Natural killer cell (primary cell): ENCODE measurements at regions not wholly inside any gene's neighbourhood (a gene's known extent, or its start where the extent isn't known, plus 50 kb on each side); places are given as distances from the start of the nearest gene placed in this dataset.

Experiments
- ATAC-seq, 3 donors: fragments of 150-1000 bp in 2 of 3; fragments of 200-7000 bp in 1 of 3; cut with Tn5 transposase; 1 replicate in 1 of 3; 2 replicates in 2 of 3; pipeline ENCODE4 v1.10.0; 2021; ENCODE audit warnings: mild to moderate bottlenecking in 2 of 3, moderate library complexity in 2 of 3
- DNase-seq, 2 donors: peaks; one replicate each; pipeline versions ENCODE4 v3.0.0 to v3.0.0-alpha.2; 2013 to 2021; ENCODE audit warnings: mixed read lengths in 1 of 2
- H3K27ac ChIP-seq: one replicate; pipeline ENCODE4 v1.5.1; 2013; ENCODE audit warnings: mild to moderate bottlenecking, low read length
- H3K27me3 ChIP-seq: one replicate; pipeline ENCODE4 v1.6.1; 2013; ENCODE audit warnings: low read length; ENCODE audit not compliant: control insufficient read depth, insufficient read depth
- H3K36me3 ChIP-seq: one replicate; pipeline ENCODE4 v1.6.1; 2013; ENCODE audit warnings: low read length; ENCODE audit not compliant: control insufficient read depth, insufficient read depth
- H3K4me1 ChIP-seq: one replicate; pipeline ENCODE4 v1.6.1; 2013; ENCODE audit warnings: low read length; ENCODE audit not compliant: control insufficient read depth, insufficient read depth
- H3K4me3 ChIP-seq: one replicate; pipeline ENCODE4 v1.5.1; 2013; ENCODE audit warnings: low read length
- H3K9me3 ChIP-seq: one replicate; pipeline ENCODE4 v1.6.1; 2013; ENCODE audit warnings: low read length; ENCODE audit not compliant: control insufficient read depth, insufficient read depth
- H3K27ac Mint-ChIP-seq, 2 donors: one replicate each; pipeline ENCODE4 v1.8.0; 2022; ENCODE audit warnings: mild to moderate bottlenecking in 2 of 2, mixed read lengths in 2 of 2, moderate library complexity in 1 of 2
- H3K27me3 Mint-ChIP-seq, 2 donors: one replicate each; pipeline ENCODE4 v1.8.0; 2022; ENCODE audit warnings: low read depth in 2 of 2, mixed read lengths in 2 of 2
- H3K36me3 Mint-ChIP-seq: one replicate; pipeline ENCODE4 v1.8.0; 2022; ENCODE audit warnings: mixed read lengths
- H3K4me1 Mint-ChIP-seq, 2 donors: one replicate each; pipeline ENCODE4 v1.8.0; 2022; ENCODE audit warnings: mixed read lengths in 2 of 2
- H3K4me3 Mint-ChIP-seq: one replicate; pipeline ENCODE4 v1.8.0; 2022; ENCODE audit warnings: mild to moderate bottlenecking, moderate library complexity, mixed read lengths
- H3K9me3 Mint-ChIP-seq, 2 donors: one replicate each; pipeline ENCODE4 v1.8.0; 2022; ENCODE audit warnings: mixed read lengths in 2 of 2
- CTCF ChIP-seq: fragments of 200-600 bp; IDR thresholded peaks from one replicate; pipeline ENCODE4 v1.8.0; 2022; ENCODE audit warnings: antibody characterized with exemption
- WGBS: methylation state at CpG from one replicate; pipeline ENCODE4 v1.1.7; 2013; ENCODE audit warnings: missing lambda C conversion rate; ENCODE audit not compliant: insufficient coverage; 5-methylcytosine and 5-hydroxymethylcytosine counted together
- intact Hi-C: fragments of 100-400 bp; cut with micrococcal nuclease; formaldehyde crosslinking; loops from one replicate; pipeline ENCODE4 v1.14.2; 2022

GRCh38 chr2:60695793-60696192 lies 60.3 kb upstream of the PAPOLG start:
- WGBS = 79% methylated on average over 3 of the region's 4 CpGs
- no peak overlapping the region for H3K4me3 Mint-ChIP-seq
- peaks cover 0 to 5% of the 10 kb centered on the region in 2 donors for H3K27me3 Mint-ChIP-seq
- H3K27ac Mint-ChIP-seq = no peak overlapping the region
- no peaks in the 10 kb centered on the region for H3K9me3 Mint-ChIP-seq
- Histone ChIP-seq H3K27me3 (no peaks in the 10 kb centered on the region), H3K27ac (no peak overlapping the region), H3K4me3 (no peak overlapping the region), H3K36me3 (no peaks in the 10 kb centered on the region), H3K9me3 (no peaks in the 10 kb centered on the region), H3K4me1 (no peaks in the 10 kb centered on the region)
- H3K4me1 Mint-ChIP-seq = no peaks in the 10 kb centered on the region
- intact Hi-C loops = no loop called here
- no peaks in the 10 kb centered on the region for H3K36me3 Mint-ChIP-seq
- no peak for TF ChIP-seq CTCF
- DNase-seq (no peak), ATAC-seq (no peak)

DNA sequence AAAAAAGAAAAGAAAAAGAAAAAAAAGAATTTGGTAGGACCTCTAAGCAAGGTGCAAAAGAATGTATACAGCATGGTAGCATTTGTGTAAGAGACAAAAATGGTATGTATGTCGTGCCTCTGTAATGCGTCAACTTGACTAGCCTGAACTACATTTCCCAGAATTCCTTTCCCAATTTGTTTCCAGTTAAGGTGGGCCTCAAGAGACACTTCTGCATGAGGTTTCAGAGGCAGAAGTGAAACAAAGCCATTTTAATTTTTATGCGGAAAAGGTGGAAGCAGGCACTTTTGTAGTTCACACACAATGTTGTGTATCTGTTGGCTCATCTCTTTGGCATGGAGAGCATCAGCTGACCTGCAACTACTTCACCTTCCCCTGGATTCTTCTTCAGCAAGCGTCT lies 56.5 kb upstream of the PAPOLG start:
- H3K27me3 Mint-ChIP-seq = peaks cover 0 to 2% of the 10 kb centered on the region in 2 donors
- no peak for DNase-seq
- Histone ChIP-seq H3K9me3 (no peaks in the 10 kb centered on the region), H3K27ac (no peak overlapping the region), H3K27me3 (no peaks in the 10 kb centered on the region), H3K36me3 (no peaks in the 10 kb centered on the region), H3K4me3 (no peak overlapping the region), H3K4me1 (no peaks in the 10 kb centered on the region)
- no peak overlapping the region for H3K27ac Mint-ChIP-seq
- no peaks in the 10 kb centered on the region for H3K36me3 Mint-ChIP-seq
- WGBS = 88% methylated on average over 3 of the region's 4 CpGs
- intact Hi-C loops = no loop called here
- no peaks in the 10 kb centered on the region for H3K4me1 Mint-ChIP-seq
- no peaks in the 10 kb centered on the region for H3K9me3 Mint-ChIP-seq
- no peak overlapping the region for H3K4me3 Mint-ChIP-seq
- TF ChIP-seq CTCF = no peak
- no peak for ATAC-seq

DNA sequence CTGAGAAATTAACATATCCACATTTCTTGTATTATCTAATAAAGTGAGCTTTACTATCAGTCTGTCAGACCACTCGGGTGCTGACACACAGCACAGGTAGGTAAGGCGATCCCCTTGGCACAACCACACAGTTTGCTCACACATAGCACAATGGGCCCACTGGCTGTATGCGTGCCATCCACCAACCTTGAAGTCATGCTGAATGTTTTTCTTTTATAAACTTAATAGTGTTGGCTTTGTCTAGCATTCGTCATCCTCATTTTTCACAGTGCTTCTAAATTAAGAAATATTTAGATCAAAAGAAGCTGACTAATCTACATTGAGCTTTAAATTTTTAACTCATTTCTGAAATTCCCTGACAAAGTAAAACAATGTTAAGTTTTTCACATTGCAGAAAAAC lies 50.0 kb upstream of the PAPOLG start:
- no peaks in the 10 kb centered on the region for H3K4me1 ChIP-seq
- Mint-ChIP-seq H3K27ac (no peak overlapping the region), H3K4me1 (peaks cover 5 to 8% of the 10 kb centered on the region in 2 donors), H3K9me3 (no peaks in the 10 kb centered on the region), H3K36me3 (no peaks in the 10 kb centered on the region), H3K27me3 (peaks cover 4 to 14% of the 10 kb centered on the region in 2 donors), H3K4me3 (no peak overlapping the region)
- no peak overlapping the region for H3K4me3 ChIP-seq
- no peak for DNase-seq
- H3K36me3 ChIP-seq = no peaks in the 10 kb centered on the region
- no peaks in the 10 kb centered on the region for H3K9me3 ChIP-seq
- no peaks in the 10 kb centered on the region for H3K27me3 ChIP-seq
- intact Hi-C loops = no loop called here
- TF ChIP-seq CTCF = no peak
- ATAC-seq = no peak
- WGBS = 90% methylated on average over 2 of the region's 4 CpGs
- H3K27ac ChIP-seq = no peak overlapping the region
